Neural progenitor cell (in vitro differentiated cells): ENCODE measurements at regions not wholly inside any gene's neighbourhood (a gene's known extent, or its start where the extent isn't known, plus 50 kb on each side); places are given as distances from the start of the nearest gene placed in this dataset.

Experiments used
- EZH2 ChIP-seq: fragments of 200-600 bp; sonication (generic); IDR thresholded peaks from 2 replicates; pipeline ENCODE4 v1.6.1; 2017; ENCODE audit warnings: antibody characterized with exemption, mild to moderate bottlenecking, moderate library complexity
- EZH2phosphoT487 ChIP-seq: fragments of 200-600 bp; sonication (generic); IDR thresholded peaks from 2 replicates; pipeline ENCODE4 v1.6.1; 2017; ENCODE audit warnings: antibody characterized with exemption
- TF ChIP-seq, protein P1 (sequence below): fragments of 200-600 bp; sonication (generic); IDR thresholded peaks from 2 replicates; pipeline ENCODE4 v1.5.1; 2017; ENCODE audit warnings: antibody characterized with exemption, mild to moderate bottlenecking

DNA sequence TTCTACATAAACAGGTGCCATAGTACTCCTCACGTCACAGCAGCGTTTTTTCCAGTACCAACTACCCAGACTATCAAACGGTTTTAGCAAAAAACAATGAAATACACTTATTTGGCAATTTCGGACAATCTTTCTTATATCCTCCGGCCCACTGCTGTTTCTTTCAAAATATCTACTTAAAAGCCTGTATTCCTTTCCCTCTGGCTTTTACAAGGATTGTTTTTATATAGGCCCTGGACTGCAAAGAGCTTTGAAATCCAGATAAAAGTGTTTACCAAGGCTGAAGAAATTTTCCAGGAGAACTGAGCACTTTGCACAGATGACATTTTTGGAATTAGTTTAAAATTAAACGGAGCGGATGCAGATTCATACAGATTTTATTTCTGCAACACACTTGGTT is 255.9 kb upstream of the STARD13 start:
- TF ChIP-seq, protein P1, sequence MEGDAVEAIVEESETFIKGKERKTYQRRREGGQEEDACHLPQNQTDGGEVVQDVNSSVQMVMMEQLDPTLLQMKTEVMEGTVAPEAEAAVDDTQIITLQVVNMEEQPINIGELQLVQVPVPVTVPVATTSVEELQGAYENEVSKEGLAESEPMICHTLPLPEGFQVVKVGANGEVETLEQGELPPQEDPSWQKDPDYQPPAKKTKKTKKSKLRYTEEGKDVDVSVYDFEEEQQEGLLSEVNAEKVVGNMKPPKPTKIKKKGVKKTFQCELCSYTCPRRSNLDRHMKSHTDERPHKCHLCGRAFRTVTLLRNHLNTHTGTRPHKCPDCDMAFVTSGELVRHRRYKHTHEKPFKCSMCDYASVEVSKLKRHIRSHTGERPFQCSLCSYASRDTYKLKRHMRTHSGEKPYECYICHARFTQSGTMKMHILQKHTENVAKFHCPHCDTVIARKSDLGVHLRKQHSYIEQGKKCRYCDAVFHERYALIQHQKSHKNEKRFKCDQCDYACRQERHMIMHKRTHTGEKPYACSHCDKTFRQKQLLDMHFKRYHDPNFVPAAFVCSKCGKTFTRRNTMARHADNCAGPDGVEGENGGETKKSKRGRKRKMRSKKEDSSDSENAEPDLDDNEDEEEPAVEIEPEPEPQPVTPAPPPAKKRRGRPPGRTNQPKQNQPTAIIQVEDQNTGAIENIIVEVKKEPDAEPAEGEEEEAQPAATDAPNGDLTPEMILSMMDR = no peak
- TF ChIP-seq EZH2 = peak; percentile 8
- no peak for TF ChIP-seq EZH2phosphoT487
